ENCODE measurements at regions not wholly inside any gene's neighbourhood (a gene's known extent, or its start where the extent isn't known, plus 50 kb on each side); places are given as distances from the start of the nearest gene placed in this dataset.

DNA sequence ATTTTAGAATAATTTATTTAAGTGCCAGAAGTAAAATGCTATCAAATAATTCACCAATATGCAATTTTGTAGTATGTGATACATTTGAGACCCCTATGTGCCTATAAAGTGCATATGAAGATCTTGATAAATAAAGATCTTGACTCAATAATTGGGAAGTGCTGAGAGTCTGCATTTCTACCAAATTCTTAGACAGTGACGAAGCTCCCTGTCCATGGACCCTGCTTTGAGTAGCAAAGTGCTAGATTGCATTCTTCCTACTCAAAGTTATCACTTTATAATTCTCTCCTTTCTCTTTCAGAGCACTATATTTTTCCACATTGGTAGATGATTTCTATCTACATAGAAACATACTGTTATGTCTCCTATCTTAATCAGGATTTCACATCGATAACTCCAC lies 1393.9 kb downstream of the ARAP2 start:
- Histone ChIP-seq H3K9me3 (ENCODE audit: low read length) (no peaks in the 10 kb centered on the region), H3K4me2 (ENCODE audit: low read length) (no peak overlapping the region), H3K27ac (ENCODE audit: low read depth, low read length, poor library complexity, severe bottlenecking) (no peak overlapping the region), H3K36me3 (ENCODE audit: insufficient read depth, low read length) (no peaks in the 10 kb centered on the region), H4K20me1 (ENCODE audit: insufficient read depth, low read length) (no peaks in the 10 kb centered on the region), H3K79me2 (ENCODE audit: insufficient read depth, low read depth, low read length) (no peaks in the 10 kb centered on the region), H3K4me1 (ENCODE audit: insufficient read depth, low read length, poor library complexity, severe bottlenecking) (no peaks in the 10 kb centered on the region), H3K9me2 (ENCODE audit: insufficient read depth, low read length) (no peaks in the 10 kb centered on the region), H3K4me3 (ENCODE audit: low read depth, low read length, poor library complexity, severe bottlenecking) (no peak overlapping the region), H2AFZ (ENCODE audit: low read length) (no peak overlapping the region)
- POLR2A ChIA-PET, result interaction anchor here (0.5 kb wide), 1 partner anchor 317 kb away, joined by 3 read pairs; no protein-coding TSS in a partner anchor
- no peak for DNase-seq (ENCODE audit: low spot score)
- BruUV-seq (replicated peaks), result no TSS peak
- intact Hi-C loops (cut with micrococcal nuclease; ENCODE audit: unreplicated experiment), result no loop called here
- CTCF ChIA-PET (ENCODE audit: unreplicated experiment), result no interaction called here
- TF ChIP-seq, protein P1, sequence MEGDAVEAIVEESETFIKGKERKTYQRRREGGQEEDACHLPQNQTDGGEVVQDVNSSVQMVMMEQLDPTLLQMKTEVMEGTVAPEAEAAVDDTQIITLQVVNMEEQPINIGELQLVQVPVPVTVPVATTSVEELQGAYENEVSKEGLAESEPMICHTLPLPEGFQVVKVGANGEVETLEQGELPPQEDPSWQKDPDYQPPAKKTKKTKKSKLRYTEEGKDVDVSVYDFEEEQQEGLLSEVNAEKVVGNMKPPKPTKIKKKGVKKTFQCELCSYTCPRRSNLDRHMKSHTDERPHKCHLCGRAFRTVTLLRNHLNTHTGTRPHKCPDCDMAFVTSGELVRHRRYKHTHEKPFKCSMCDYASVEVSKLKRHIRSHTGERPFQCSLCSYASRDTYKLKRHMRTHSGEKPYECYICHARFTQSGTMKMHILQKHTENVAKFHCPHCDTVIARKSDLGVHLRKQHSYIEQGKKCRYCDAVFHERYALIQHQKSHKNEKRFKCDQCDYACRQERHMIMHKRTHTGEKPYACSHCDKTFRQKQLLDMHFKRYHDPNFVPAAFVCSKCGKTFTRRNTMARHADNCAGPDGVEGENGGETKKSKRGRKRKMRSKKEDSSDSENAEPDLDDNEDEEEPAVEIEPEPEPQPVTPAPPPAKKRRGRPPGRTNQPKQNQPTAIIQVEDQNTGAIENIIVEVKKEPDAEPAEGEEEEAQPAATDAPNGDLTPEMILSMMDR (conservative IDR thresholded peaks at IDR 0.05; ENCODE audit: low read length), result no peak
- TF ChIP-seq EZH2phosphoT487 (IDR thresholded peaks at IDR 0.05; ENCODE audit: borderline replicate concordance, low read depth, low read length), result no peak

DNA sequence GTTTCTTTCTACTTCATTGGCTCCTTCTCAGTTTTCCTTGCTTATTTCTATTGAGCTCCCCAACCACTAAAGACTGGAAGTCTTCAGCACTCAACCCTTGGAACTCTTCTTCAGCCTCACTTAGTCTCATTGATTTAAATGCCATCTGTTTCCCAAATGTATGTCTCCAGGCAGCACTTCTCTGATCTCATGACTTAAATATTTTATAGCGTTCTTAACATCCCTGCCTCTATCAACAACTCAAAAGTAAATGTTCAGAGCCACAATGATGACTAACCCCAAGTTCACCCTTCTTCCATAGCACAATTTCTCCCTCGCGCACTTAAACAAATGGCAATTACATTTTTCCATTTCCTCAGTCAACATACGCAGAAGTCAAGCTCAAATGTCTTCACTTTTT lies 1393.3 kb downstream of the ARAP2 start:
- H4K20me1 ChIP-seq (ENCODE audit: insufficient read depth, low read length), result no peaks in the 10 kb centered on the region
- no peak for DNase-seq (ENCODE audit: low spot score)
- no peaks in the 10 kb centered on the region for H3K4me1 ChIP-seq (ENCODE audit: insufficient read depth, low read length, poor library complexity, severe bottlenecking)
- intact Hi-C loops (cut with micrococcal nuclease; ENCODE audit: unreplicated experiment), result no loop called here
- no peak overlapping the region for H2AFZ ChIP-seq (ENCODE audit: low read length)
- no peaks in the 10 kb centered on the region for H3K79me2 ChIP-seq (ENCODE audit: insufficient read depth, low read depth, low read length)
- H3K9me2 ChIP-seq (ENCODE audit: insufficient read depth, low read length), result no peaks in the 10 kb centered on the region
- no peak overlapping the region for H3K27ac ChIP-seq (ENCODE audit: low read depth, low read length, poor library complexity, severe bottlenecking)
- no peaks in the 10 kb centered on the region for H3K9me3 ChIP-seq (ENCODE audit: low read length)
- POLR2A ChIA-PET, result interaction anchor here (0.5 kb wide), 1 partner anchor 317 kb away, joined by 3 read pairs; no protein-coding TSS in a partner anchor
- BruUV-seq (replicated peaks), result no TSS peak
- H3K4me2 ChIP-seq (ENCODE audit: low read length), result no peak overlapping the region
- no peak for TF ChIP-seq EZH2phosphoT487 (IDR thresholded peaks at IDR 0.05; ENCODE audit: borderline replicate concordance, low read depth, low read length)
- TF ChIP-seq, protein P1 (conservative IDR thresholded peaks at IDR 0.05; ENCODE audit: low read length), result no peak
- CTCF ChIA-PET (ENCODE audit: unreplicated experiment), result no interaction called here
- H3K4me3 ChIP-seq (ENCODE audit: low read depth, low read length, poor library complexity, severe bottlenecking), result no peak overlapping the region
- no peaks in the 10 kb centered on the region for H3K36me3 ChIP-seq (ENCODE audit: insufficient read depth, low read length)

DNA sequence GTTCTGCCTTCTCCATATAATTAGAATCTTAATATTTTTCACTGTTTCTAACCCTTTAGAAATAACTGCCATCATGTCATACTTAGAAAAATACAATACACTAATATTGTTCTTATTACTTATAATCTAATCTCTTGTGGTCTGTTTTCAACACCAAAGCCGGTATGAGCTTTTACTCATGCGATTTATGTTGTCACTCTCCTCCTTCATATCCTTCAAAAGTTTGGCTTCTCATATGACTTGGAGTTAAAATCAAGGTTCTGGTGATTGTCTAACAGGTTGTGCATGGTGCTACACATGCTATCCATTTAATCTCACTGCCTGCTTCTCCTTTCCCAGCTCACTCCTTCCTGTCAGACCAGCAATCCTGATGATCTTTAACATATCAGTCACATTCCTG lies 1392.9 kb downstream of the ARAP2 start:
- no peak for TF ChIP-seq EZH2phosphoT487 (IDR thresholded peaks at IDR 0.05; ENCODE audit: borderline replicate concordance, low read depth, low read length)
- TF ChIP-seq, protein P1 (conservative IDR thresholded peaks at IDR 0.05; ENCODE audit: low read length), result no peak
- H3K9me2 ChIP-seq (ENCODE audit: insufficient read depth, low read length), result no peaks in the 10 kb centered on the region
- H3K36me3 ChIP-seq (ENCODE audit: insufficient read depth, low read length), result no peaks in the 10 kb centered on the region
- POLR2A ChIA-PET, result no interaction called here
- no peak for DNase-seq (ENCODE audit: low spot score)
- intact Hi-C loops (cut with micrococcal nuclease; ENCODE audit: unreplicated experiment), result no loop called here
- no peak overlapping the region for H3K4me3 ChIP-seq (ENCODE audit: low read depth, low read length, poor library complexity, severe bottlenecking)
- H4K20me1 ChIP-seq (ENCODE audit: insufficient read depth, low read length), result no peaks in the 10 kb centered on the region
- H3K27ac ChIP-seq (ENCODE audit: low read depth, low read length, poor library complexity, severe bottlenecking), result no peak overlapping the region
- H3K4me2 ChIP-seq (ENCODE audit: low read length), result no peak overlapping the region
- no peaks in the 10 kb centered on the region for H3K79me2 ChIP-seq (ENCODE audit: insufficient read depth, low read depth, low read length)
- no peak overlapping the region for H2AFZ ChIP-seq (ENCODE audit: low read length)
- H3K9me3 ChIP-seq (ENCODE audit: low read length), result no peaks in the 10 kb centered on the region
- no TSS peak for BruUV-seq (replicated peaks)
- H3K4me1 ChIP-seq (ENCODE audit: insufficient read depth, low read length, poor library complexity, severe bottlenecking), result no peaks in the 10 kb centered on the region
- CTCF ChIA-PET (ENCODE audit: unreplicated experiment), result no interaction called here
